ENCODE measurements at regions not wholly inside any gene's neighbourhood (a gene's known extent, or its start where the extent isn't known, plus 50 kb on each side); places are given as distances from the start of the nearest gene placed in this dataset.

DNA sequence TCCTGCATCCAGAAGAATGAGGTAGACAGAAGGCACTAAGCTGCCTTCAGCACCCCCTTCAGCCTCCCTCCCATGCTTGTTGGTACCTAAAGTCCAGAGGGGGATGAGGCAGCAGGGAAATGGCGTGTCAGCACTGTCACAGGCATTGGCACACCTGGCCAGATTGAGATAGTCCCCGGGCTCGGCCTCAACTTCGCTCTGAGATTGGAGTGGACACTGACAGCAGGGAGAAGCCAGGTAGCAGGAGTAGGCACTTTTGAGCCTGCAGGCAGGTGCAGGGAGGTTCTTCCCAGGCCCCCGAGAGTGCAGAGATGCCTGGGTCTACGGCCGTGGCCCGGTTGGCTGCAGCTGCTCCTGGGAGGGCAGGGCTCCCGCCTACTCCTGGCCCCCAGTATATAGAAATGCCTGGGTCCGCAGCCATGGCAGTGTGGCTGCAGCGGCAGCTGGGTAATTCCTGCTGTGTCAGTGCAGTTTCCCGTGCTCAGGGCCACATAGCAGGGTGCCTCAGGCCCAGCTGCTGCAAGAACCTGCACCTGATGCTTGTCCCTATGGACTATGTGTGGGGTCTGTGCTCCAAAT, 160.3 kb downstream of the SLITRK6 start:
- ATAC-seq (ENCODE audit: low FRiP score) = no peak
- TF ChIP-seq, protein P1, sequence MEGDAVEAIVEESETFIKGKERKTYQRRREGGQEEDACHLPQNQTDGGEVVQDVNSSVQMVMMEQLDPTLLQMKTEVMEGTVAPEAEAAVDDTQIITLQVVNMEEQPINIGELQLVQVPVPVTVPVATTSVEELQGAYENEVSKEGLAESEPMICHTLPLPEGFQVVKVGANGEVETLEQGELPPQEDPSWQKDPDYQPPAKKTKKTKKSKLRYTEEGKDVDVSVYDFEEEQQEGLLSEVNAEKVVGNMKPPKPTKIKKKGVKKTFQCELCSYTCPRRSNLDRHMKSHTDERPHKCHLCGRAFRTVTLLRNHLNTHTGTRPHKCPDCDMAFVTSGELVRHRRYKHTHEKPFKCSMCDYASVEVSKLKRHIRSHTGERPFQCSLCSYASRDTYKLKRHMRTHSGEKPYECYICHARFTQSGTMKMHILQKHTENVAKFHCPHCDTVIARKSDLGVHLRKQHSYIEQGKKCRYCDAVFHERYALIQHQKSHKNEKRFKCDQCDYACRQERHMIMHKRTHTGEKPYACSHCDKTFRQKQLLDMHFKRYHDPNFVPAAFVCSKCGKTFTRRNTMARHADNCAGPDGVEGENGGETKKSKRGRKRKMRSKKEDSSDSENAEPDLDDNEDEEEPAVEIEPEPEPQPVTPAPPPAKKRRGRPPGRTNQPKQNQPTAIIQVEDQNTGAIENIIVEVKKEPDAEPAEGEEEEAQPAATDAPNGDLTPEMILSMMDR (IDR thresholded peaks at IDR 0.05) = no peak
- no peak for DNase-seq (ENCODE audit: low spot score)

DNA sequence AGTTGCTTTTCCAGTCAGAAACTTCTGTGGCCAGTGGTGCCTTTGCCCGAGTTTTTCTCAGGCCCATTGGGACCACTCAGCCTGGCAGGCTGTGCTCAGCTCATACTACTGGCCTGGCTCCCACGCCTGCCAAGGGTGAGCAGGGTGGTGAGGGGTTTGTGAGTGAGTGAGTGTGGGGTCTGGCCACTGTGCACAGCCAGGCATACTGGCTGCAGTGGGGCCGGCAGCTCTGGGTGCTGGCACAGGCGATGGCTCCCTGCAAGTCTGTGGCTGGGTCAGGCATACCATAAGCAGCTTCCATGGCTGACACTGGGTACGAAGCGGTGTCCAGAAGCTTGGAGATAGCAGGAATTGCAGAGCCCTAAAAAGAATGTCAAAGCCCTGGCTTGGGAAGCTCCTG, 161.0 kb downstream of the SLITRK6 start:
- TF ChIP-seq, protein P1 (IDR thresholded peaks at IDR 0.05) = no peak
- ATAC-seq (ENCODE audit: low FRiP score) (no peak), DNase-seq (ENCODE audit: low spot score) (no peak)

DNA sequence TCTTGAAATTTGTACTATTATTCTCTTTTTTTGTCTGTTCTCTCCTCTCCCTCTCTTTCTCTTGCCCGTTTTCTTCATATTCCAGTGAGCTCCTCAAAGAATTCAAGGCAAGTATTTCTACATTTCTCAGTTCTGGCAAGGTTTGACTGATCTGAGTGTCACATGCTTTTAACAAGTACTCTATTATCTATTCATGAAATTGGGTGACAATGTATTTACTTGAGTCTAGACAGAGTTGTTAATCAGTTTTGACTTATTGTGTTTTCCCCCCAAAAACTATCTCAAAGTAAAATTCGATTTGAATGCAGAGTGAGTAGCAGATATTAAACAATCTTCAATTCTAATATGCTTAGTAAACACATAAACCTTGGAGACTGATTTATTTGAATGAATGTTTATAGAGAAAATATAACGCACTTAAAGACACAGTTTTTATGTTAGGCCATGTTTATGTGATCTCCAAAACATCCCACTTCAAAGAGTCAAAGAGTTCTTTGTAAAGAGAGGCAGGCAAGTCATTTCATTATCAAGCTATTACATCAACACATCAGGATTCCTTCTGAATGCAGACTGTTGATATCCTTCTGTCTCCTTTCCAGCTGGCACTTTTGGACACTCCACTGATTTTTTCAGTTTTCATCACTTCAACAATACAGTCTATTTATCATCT, 166.6 kb downstream of the SLITRK6 start:
- ATAC-seq (ENCODE audit: low FRiP score) (no peak), DNase-seq (ENCODE audit: low spot score) (no peak)
- TF ChIP-seq, protein P1 (IDR thresholded peaks at IDR 0.05) = no peak

DNA sequence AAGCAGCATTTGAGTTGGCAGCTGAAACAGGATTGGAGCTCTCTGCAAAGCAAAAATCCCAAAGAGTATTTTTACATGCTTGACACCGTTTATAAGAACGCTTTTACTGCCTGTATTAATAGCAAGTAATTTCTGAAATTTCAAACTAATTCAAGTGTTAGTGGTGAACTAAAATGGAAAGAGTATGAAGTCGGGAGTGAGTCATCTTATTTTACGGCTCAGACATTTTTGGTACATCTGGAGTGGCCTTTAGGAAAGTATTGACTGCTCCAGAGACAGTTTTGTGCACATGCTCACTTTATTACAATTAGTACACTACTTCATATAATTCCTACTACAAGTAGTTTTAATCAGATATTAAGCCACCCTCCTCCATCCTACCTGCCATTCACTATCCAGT, 167.4 kb downstream of the SLITRK6 start:
- no peak for DNase-seq (ENCODE audit: low spot score)
- TF ChIP-seq, protein P1 (IDR thresholded peaks at IDR 0.05) = no peak
- no peak for ATAC-seq (ENCODE audit: low FRiP score)

DNA sequence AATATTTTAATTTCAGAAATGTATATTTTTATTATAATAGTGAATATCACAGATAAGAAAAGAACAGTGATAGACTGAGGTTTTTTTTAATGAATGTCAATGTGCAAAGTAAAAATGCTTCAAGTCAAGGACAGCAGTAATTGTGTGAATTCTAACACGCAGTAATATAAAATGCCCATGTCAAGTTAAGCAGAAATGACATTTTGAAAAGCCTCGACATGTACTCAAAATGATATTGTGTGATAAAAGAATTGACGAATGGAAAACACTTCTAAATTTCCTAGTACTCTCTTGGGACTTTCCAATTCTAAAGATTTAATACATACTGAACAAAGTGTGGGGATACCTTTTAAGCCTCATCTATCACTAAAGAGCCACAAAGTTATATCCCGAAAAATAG, 172.6 kb downstream of the SLITRK6 start:
- ATAC-seq (ENCODE audit: low FRiP score) = no peak
- TF ChIP-seq, protein P1 (IDR thresholded peaks at IDR 0.05) = no peak

DNA sequence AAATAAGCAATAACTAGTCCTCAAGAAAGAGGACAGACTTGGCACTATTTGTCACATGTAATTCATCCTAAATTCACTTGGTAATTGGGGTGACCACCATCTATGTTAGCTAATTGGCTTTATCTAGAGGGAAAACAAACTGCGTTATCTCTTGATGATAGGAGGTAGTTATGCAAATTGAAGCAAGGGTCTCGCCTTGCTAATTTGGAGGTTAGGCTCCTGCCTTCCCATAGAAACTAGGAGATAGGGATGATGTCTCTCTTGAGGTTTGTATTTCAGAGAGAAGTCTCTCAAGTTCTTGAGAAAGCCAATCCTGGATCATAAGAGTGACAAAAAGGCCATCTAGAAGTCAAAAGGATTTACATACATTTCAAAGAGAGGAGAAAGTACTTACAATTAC, 179.9 kb downstream of the SLITRK6 start:
- ATAC-seq (ENCODE audit: low FRiP score) (no peak), DNase-seq (ENCODE audit: low spot score) (no peak)
- TF ChIP-seq, protein P1 (IDR thresholded peaks at IDR 0.05) = no peak

More for the DNA sequence above, 172.6 kb downstream of the SLITRK6 start:
- DNase-seq (ENCODE audit: low spot score) = no peak

- DNase-seq (ENCODE audit: low spot score) (no peak), ATAC-seq (ENCODE audit: low FRiP score) (no peak)
- TF ChIP-seq, protein P1 (IDR thresholded peaks at IDR 0.05) = no peak
Observed at GRCh38 chr13:85618521-85618920, 180.7 kb downstream of the SLITRK6 start.

Data from omental fat pad (tissue), 3 donors.